ENCODE measurements at regions not wholly inside any gene's neighbourhood (a gene's known extent, or its start where the extent isn't known, plus 50 kb on each side); places are given as distances from the start of the nearest gene placed in this dataset.

GRCh38 chr6:27136077-27136644 lies 111.3 kb upstream of the PRSS16 start:
- no peak for TF ChIP-seq POLR2A (IDR thresholded peaks at IDR 0.05; ENCODE audit: low read depth, low read length)
- TF ChIP-seq POLR2AphosphoS5 (IDR thresholded peaks at IDR 0.05; ENCODE audit: low read depth, low read length) = no peak

Measured in GM12892 (cell line).